ENCODE measurements at regions not wholly inside any gene's neighbourhood (a gene's known extent, or its start where the extent isn't known, plus 50 kb on each side); places are given as distances from the start of the nearest gene placed in this dataset.

- no TSS peak for BruUV-seq (replicated peaks)
- ChIA-PET CTCF (ENCODE audit: low intra/inter-chr PET ratio, low total read pairs) (no interaction called here), POLR2A (no interaction called here)
- no peak overlapping the region for H3K4me3 ChIP-seq (replicated peaks in 1 of 3; ENCODE audit: insufficient read depth in 1 of 3, low read depth in 2 of 3, low read length in 3 of 3)
- H3K9ac ChIP-seq (ENCODE audit: insufficient read depth, low read depth, low read length), result no peak overlapping the region
- TF ChIP-seq ZNF550 (CRISPR knock-in tag; IDR thresholded peaks at IDR 0.05; ENCODE audit: borderline replicate concordance) (no peak), KDM6A (CRISPR knock-in tag; IDR thresholded peaks at IDR 0.05; ENCODE audit: low read depth) (no peak), BCLAF1 (IDR thresholded peaks at IDR 0.05) (no peak), CENPT (CRISPR knock-in tag; IDR thresholded peaks at IDR 0.05; ENCODE audit: low read depth) (no peak), KDM5A (IDR thresholded peaks at IDR 0.05; ENCODE audit: borderline replicate concordance, low read length) (no peak), ZNF253 (CRISPR knock-in tag; IDR thresholded peaks at IDR 0.05; ENCODE audit: borderline replicate concordance) (no peak), ZNF674 (CRISPR knock-in tag; IDR thresholded peaks at IDR 0.05; ENCODE audit: low read depth) (no peak), ZNF775 (CRISPR knock-in tag; IDR thresholded peaks at IDR 0.05; ENCODE audit: borderline replicate concordance) (no peak), SMYD3 (CRISPR knock-in tag; IDR thresholded peaks at IDR 0.05) (no peak), ZNF276 (CRISPR knock-in tag; IDR thresholded peaks at IDR 0.05; ENCODE audit: low read depth) (no peak), CHD4 (IDR thresholded peaks at IDR 0.05; ENCODE audit: borderline replicate concordance, low read length) (no peak), IRF1 (CRISPR knock-in tag; IDR thresholded peaks at IDR 0.05; ENCODE audit: low read depth) (no peak), ZFP36L2 (CRISPR knock-in tag; IDR thresholded peaks at IDR 0.05) (no peak), XRCC5 (optimal IDR thresholded peaks at IDR 0.05; ENCODE audit: low read length) (no peak)
- TF ChIP-seq, protein P1, sequence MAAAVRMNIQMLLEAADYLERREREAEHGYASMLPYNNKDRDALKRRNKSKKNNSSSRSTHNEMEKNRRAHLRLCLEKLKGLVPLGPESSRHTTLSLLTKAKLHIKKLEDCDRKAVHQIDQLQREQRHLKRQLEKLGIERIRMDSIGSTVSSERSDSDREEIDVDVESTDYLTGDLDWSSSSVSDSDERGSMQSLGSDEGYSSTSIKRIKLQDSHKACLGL (CRISPR knock-in tag; IDR thresholded peaks at IDR 0.05), result no peak
- no peaks in the 10 kb centered on the region for H3K9me3 ChIP-seq (ENCODE audit: low read length)
- no peak for DNase-seq (ENCODE audit: low spot score)
- no peaks in the 10 kb centered on the region for H3K4me1 ChIP-seq (ENCODE audit: insufficient read depth, low read length)
- no peaks in the 10 kb centered on the region for H3K36me3 ChIP-seq (replicated peaks in 1 of 2; ENCODE audit: control insufficient read depth in 1 of 2, insufficient read depth in 2 of 2, low read length in 2 of 2)
- no peak overlapping the region for H3K4me2 ChIP-seq (ENCODE audit: low read depth, low read length)
- ATAC-seq, result no peak
- no peak for FAIRE-seq
- 41% methylated on average over 1 of the region's 1 CpG for WGBS (ENCODE audit: low lambda C conversion rate)
- H3K27me3 ChIP-seq (ENCODE audit: control insufficient read depth in 1 of 2, insufficient read depth in 2 of 2, low read length in 2 of 2), result no peaks in the 10 kb centered on the region; a peak in 1 of 5 replicates
- H3K79me2 ChIP-seq (ENCODE audit: insufficient read depth, low read length), result no peaks in the 10 kb centered on the region
- no peak overlapping the region for H2AFZ ChIP-seq (ENCODE audit: low read length)
- intact Hi-C loops (cut with micrococcal nuclease; ENCODE audit: unreplicated experiment), result no loop called here
- no peak overlapping the region for H3K27ac ChIP-seq (ENCODE audit: extremely low read length, insufficient read depth, low read length)
- in situ Hi-C loops (cut with HindIII; ENCODE audit: extremely low pct_ligation_motif_present, low pct_unique_long_range_greater_than_20kb), result no loop called here
- no peaks in the 10 kb centered on the region for H4K20me1 ChIP-seq (ENCODE audit: insufficient read depth, low read length)
Observed at GRCh38 chr10:6783471-6783870, 203.4 kb upstream of the PRKCQ start.
